Gastroesophageal sphincter (tissue), 4 donors: ENCODE measurements at regions not wholly inside any gene's neighbourhood (a gene's known extent, or its start where the extent isn't known, plus 50 kb on each side); places are given as distances from the start of the nearest gene placed in this dataset.

Source experiments
- ATAC-seq: fragments of 150-250 bp; one replicate; pipeline ENCODE4 v1.9.1; 2016; ENCODE audit warnings: mild to moderate bottlenecking, moderate library complexity
- H3K27ac ChIP-seq, 4 donors: fragments of 200-600 bp; sonication (generic) in 3 of 4; 1 replicate in 3 of 4; 2 replicates in 1 of 4; pipeline ENCODE4 v1.5.1; 2016 to 2019
- H3K27me3 ChIP-seq: fragments of 200-600 bp; sonication (generic); one replicate; pipeline ENCODE4 v1.5.1; 2019
- H3K36me3 ChIP-seq, 2 donors: fragments of 200-600 bp; sonication (generic); one replicate each; pipeline ENCODE4 v1.5.1; 2019; ENCODE audit warnings: control low read depth in 1 of 2
- H3K4me1 ChIP-seq, 3 donors: fragments of 200-600 bp; sonication (generic); 1 replicate in 2 of 3; 2 replicates in 1 of 3; pipeline ENCODE4 v1.5.1; 2016 to 2019; ENCODE audit warnings: control low read depth in 2 of 3
- H3K4me3 ChIP-seq, 2 donors: fragments of 200-600 bp; sonication (generic); one replicate each; pipeline ENCODE4 v1.5.1; 2019; ENCODE audit warnings: mild to moderate bottlenecking in 1 of 2, moderate library complexity in 1 of 2
- H3K9me3 ChIP-seq, 3 donors: fragments of 200-600 bp; sonication (generic); one replicate each; pipeline ENCODE4 v1.5.1; 2017 to 2019; ENCODE audit warnings: control low read depth in 2 of 3
- EP300 ChIP-seq: sonication (generic); formaldehyde crosslinking; IDR thresholded peaks from one replicate; pipeline ENCODE4 v1.6.1; 2017; ENCODE audit warnings: antibody characterized with exemption, mild to moderate bottlenecking
- POLR2A ChIP-seq, 2 donors: fragments of 450-650 bp; IDR thresholded peaks; one replicate each; pipeline ENCODE4 v1.6.1; 2017; ENCODE audit warnings: antibody characterized with exemption in 2 of 2, mild to moderate bottlenecking in 2 of 2, moderate library complexity in 1 of 2
- POLR2AphosphoS5 ChIP-seq: sonication (generic); formaldehyde crosslinking; IDR thresholded peaks from one replicate; pipeline ENCODE4 v1.6.1; 2017; ENCODE audit warnings: antibody characterized with exemption
- WGBS, 2 donors: methylation state at CpG; one replicate each; pipeline ENCODE4 v1.1.5; 2018; ENCODE audit warnings: low coverage in 1 of 2; 5-methylcytosine and 5-hydroxymethylcytosine counted together
- TF ChIP-seq, protein P1 (sequence below), 4 experiments: fragments of 200-600 bp in 2 of 4; fragments of 450-650 bp in 2 of 4; sonication (generic) in 1 of 4; IDR thresholded peaks; one replicate each; pipeline ENCODE4 v1.5.1; 2017 to 2019; ENCODE audit warnings: antibody characterized with exemption in 4 of 4, mild to moderate bottlenecking in 2 of 4, moderate library complexity in 2 of 4

GRCh38 chr13:73898276-73898675 lies 235.9 kb downstream of the KLF12 start:
- Histone ChIP-seq H3K9me3 (no peaks in the 10 kb centered on the region), H3K27ac (no peak overlapping the region), H3K36me3 (no peaks in the 10 kb centered on the region), H3K4me3 (no peak overlapping the region), H3K4me1 (peaks cover 0 to 14% (median 0%) of the 10 kb centered on the region in 3 donors), H3K27me3 (no peaks in the 10 kb centered on the region)
- TF ChIP-seq, protein P1, sequence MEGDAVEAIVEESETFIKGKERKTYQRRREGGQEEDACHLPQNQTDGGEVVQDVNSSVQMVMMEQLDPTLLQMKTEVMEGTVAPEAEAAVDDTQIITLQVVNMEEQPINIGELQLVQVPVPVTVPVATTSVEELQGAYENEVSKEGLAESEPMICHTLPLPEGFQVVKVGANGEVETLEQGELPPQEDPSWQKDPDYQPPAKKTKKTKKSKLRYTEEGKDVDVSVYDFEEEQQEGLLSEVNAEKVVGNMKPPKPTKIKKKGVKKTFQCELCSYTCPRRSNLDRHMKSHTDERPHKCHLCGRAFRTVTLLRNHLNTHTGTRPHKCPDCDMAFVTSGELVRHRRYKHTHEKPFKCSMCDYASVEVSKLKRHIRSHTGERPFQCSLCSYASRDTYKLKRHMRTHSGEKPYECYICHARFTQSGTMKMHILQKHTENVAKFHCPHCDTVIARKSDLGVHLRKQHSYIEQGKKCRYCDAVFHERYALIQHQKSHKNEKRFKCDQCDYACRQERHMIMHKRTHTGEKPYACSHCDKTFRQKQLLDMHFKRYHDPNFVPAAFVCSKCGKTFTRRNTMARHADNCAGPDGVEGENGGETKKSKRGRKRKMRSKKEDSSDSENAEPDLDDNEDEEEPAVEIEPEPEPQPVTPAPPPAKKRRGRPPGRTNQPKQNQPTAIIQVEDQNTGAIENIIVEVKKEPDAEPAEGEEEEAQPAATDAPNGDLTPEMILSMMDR (IDR thresholded peaks at IDR 0.05), result no peak
- TF ChIP-seq EP300 (no peak), POLR2AphosphoS5 (no peak), POLR2A (IDR thresholded peaks at IDR 0.05) (no peak)
- ATAC-seq, result no peak
- 93 to 100% methylated on average over 1 of the region's 1 CpG for WGBS, 2 donors

- ATAC-seq, result no peak
- 85 to 87% methylated on average over 4 of the region's 4 CpGs for WGBS, 2 donors
- Histone ChIP-seq H3K4me1 (peaks cover 0 to 7% (median 0%) of the 10 kb centered on the region in 3 donors), H3K9me3 (no peaks in the 10 kb centered on the region), H3K27me3 (no peaks in the 10 kb centered on the region), H3K4me3 (no peak overlapping the region), H3K36me3 (no peaks in the 10 kb centered on the region), H3K27ac (no peak overlapping the region)
- TF ChIP-seq EP300 (no peak), POLR2AphosphoS5 (no peak), POLR2A (IDR thresholded peaks at IDR 0.05) (no peak)
- TF ChIP-seq, protein P1 (IDR thresholded peaks at IDR 0.05), result no peak
These were observed 239.1 kb downstream of the KLF12 start for GRCh38 chr13:73894995-73895571.

GRCh38 chr13:73893833-73894232 lies 240.4 kb downstream of the KLF12 start:
- Histone ChIP-seq H3K9me3 (no peaks in the 10 kb centered on the region), H3K4me3 (no peak overlapping the region), H3K36me3 (no peaks in the 10 kb centered on the region), H3K27ac (no peak overlapping the region), H3K4me1 (no peaks in the 10 kb centered on the region), H3K27me3 (no peaks in the 10 kb centered on the region)
- no peak for TF ChIP-seq EP300
- no peak for TF ChIP-seq POLR2A (IDR thresholded peaks at IDR 0.05)
- no peak for TF ChIP-seq POLR2AphosphoS5
- TF ChIP-seq, protein P1 (IDR thresholded peaks at IDR 0.05), result no peak
- ATAC-seq, result no peak
- WGBS, 2 donors, result 86 to 91% methylated on average over 5 of the region's 5 CpGs

GRCh38 chr13:73891805-73892204 lies 242.4 kb downstream of the KLF12 start:
- Histone ChIP-seq H3K36me3 (no peaks in the 10 kb centered on the region), H3K4me1 (no peaks in the 10 kb centered on the region), H3K27me3 (no peaks in the 10 kb centered on the region), H3K4me3 (no peak overlapping the region), H3K9me3 (no peaks in the 10 kb centered on the region), H3K27ac (no peak overlapping the region)
- ATAC-seq, result no peak
- WGBS, 2 donors, result 82 to 100% methylated on average over 1 of the region's 1 CpG
- no peak for TF ChIP-seq POLR2AphosphoS5
- TF ChIP-seq, protein P1 (IDR thresholded peaks at IDR 0.05), result no peak

- no peak overlapping the region for H3K27ac ChIP-seq
- H3K9me3 ChIP-seq, result no peaks in the 10 kb centered on the region
- no peak for ATAC-seq
- peaks cover 0 to 5% (median 0%) of the 10 kb centered on the region in 3 donors for H3K4me1 ChIP-seq
- H3K27me3 ChIP-seq, result no peaks in the 10 kb centered on the region
- TF ChIP-seq EP300, result no peak
- TF ChIP-seq POLR2AphosphoS5, result no peak
- TF ChIP-seq, protein P1 (IDR thresholded peaks at IDR 0.05), result no peak
- no peak for TF ChIP-seq POLR2A (IDR thresholded peaks at IDR 0.05)
- H3K36me3 ChIP-seq, result no peaks in the 10 kb centered on the region
- WGBS, 2 donors, result 34 to 49% methylated on average over 5 of the region's 5 CpGs
- H3K4me3 ChIP-seq, result no peak overlapping the region
These were observed 251.0 kb downstream of the KLF12 start for GRCh38 chr13:73883162-73883561.
